CD4-positive, alpha-beta T cell treated with Interferon alpha-2 for 1 hour (primary cell): ENCODE measurements at regions not wholly inside any gene's neighbourhood (a gene's known extent, or its start where the extent isn't known, plus 50 kb on each side); places are given as distances from the start of the nearest gene placed in this dataset.

Experiments used
- DNase-seq, 2 donors: peaks; one replicate each; pipeline ENCODE4 v3.0.0-alpha.2; 2020 to 2022

- DNase-seq, result no peak
Measured at GRCh38 chr2:57740891-57741290, 305.7 kb upstream of the VRK2 start.

GRCh38 chr2:57753636-57754035 lies 293.0 kb upstream of the VRK2 start:
- no peak for DNase-seq

- DNase-seq, result no peak
Measured at GRCh38 chr2:57758686-57759085, 287.9 kb upstream of the VRK2 start.

GRCh38 chr2:57759131-57759530 lies 287.5 kb upstream of the VRK2 start:
- no peak for DNase-seq

DNA sequence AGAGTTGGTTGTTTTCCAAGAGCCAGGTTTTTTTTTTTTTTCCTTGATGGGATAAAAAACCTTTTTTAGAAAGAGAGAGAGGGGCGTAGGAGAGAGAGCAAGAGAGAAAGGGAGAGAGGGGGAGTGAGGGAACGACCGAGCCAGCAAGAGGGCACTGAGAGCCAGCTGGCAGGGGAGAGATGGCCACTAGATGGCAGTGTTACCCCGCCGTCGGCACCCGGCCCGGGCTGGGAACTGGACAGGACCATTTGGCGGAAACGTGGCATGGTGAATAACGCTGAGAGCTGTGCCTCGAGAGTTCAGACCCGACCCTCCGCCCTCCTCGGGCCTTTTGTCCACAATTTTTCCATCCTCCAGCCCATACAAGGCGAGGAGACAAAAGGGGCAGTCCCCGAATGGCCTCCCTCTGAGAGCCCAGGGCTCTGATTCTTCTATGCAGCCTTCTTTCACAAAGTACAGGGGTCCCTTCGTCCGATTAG lies 286.7 kb upstream of the VRK2 start:
- DNase-seq, result peak; percentile 65 to 67

GRCh38 chr2:57760381-57760801 lies 286.2 kb upstream of the VRK2 start:
- DNase-seq, result no peak

DNA sequence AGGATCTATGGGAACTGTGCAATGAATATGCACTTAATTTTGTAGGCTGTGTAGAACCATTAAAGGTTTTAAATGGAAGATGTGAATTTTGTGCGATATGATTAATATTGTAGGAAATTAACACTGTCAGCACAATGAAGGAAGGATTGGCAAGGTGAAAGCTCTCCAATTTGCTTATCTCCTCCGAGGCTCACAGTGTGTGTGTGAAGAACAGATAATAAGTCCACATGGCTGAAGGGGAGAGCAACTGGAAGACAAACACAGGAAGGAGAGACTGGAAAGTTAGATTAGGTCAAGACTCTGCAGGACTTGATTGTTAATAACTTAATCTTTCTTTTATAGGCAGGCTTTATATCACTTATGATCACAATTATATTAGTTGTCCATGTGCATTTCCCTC lies 269.7 kb upstream of the VRK2 start:
- DNase-seq, result no peak

DNA sequence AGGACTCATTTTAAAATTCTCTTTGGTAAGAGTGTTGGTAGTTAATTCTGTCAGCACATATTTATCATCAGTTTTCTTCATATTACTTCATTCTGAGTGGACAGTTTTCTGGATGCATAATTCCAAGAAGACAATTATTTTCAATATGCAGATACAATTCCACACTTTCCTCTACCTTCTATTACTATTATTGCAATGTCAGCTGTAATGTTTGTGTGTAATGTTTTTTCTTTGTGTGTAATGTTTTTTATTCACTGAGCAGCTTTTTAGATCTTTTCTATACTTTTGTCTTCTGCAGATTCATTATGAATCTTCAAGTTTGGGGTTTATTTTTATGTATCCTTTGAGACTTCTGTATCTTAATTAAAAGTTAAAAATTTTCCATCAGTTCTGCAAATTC lies 264.0 kb upstream of the VRK2 start:
- no peak for DNase-seq

GRCh38 chr2:57793310-57793709 lies 253.3 kb upstream of the VRK2 start:
- no peak for DNase-seq

- no peak for DNase-seq
Measured at GRCh38 chr2:57796527-57796926, 250.1 kb upstream of the VRK2 start.

DNA sequence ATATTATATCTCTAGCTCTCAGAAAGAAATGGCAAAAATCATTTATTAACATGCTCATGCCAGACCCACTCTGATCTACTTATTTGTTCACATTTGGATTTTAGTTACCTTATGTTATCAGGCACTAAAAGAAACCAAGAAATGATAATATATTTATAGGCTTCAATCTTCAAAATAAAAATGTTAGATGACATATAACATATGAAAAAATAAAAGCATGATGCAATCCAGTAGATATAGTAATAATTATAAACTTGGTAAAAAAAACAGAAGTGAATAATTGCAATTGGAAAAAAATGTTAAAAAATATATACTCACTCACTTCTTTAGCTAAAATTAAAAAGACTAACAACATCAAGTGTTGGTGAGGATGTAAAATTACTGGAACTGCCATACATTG lies 248.3 kb upstream of the VRK2 start:
- DNase-seq, result no peak

- DNase-seq, result no peak
Measured at GRCh38 chr2:57802243-57802642, 244.4 kb upstream of the VRK2 start.

DNA sequence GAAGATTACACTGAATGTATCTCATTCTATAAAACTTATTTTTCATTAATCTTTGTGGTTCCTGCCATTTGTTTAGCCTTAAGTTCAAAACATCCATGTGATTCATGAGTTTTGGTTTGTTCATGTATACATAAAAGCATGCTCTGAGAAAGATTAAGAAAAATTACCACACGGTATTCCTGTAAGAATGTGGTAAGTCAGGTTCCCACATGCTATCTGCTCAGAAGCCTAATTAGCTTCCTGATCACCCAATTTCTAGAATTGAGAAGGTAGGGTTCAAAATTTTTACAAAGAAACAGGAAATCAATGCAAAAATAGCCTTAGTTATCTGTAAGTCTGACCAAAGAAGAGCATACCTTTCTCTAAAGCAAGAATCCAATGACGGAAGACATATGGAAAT lies 241.6 kb upstream of the VRK2 start:
- DNase-seq, result no peak

GRCh38 chr2:57806449-57806968 lies 240.1 kb upstream of the VRK2 start:
- DNase-seq, result no peak

DNA sequence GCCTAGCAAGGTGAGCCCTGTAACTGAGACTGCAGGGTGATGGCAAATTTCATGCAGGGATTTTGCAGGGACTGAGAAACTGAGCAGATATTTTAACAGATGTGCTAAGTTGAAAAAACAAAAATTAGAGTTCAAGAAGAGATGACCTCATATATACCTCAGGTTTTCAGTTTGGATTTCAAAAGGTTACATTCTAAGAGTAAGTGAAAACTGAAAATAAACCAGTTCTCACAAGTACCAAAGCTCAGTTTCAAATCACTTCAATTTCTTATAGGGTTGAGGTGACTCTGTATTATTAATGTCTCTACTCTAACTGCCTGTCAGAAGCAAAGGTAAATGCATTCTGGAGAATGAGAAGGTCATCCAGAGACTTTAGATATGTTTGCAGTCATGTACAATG lies 237.4 kb upstream of the VRK2 start:
- DNase-seq, result no peak

DNA sequence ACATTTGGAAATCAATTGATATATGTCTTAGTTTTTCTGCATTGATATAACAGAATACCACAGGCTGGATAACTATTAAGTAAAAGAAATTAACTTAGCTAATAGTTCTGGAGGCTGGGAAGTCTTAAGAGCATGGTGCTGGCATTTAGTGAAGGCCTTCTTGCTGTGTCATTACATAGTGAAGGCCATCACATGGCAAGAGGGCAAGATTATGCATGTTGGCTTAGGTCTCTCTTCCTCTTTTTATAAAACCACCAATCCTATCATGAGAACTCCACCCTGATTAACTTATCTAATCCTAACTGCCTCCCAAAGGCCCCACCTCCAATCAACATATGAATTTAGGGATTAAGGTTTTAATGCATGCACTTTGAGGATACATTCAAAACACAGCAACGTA lies 225.5 kb upstream of the VRK2 start:
- no peak for DNase-seq

DNA sequence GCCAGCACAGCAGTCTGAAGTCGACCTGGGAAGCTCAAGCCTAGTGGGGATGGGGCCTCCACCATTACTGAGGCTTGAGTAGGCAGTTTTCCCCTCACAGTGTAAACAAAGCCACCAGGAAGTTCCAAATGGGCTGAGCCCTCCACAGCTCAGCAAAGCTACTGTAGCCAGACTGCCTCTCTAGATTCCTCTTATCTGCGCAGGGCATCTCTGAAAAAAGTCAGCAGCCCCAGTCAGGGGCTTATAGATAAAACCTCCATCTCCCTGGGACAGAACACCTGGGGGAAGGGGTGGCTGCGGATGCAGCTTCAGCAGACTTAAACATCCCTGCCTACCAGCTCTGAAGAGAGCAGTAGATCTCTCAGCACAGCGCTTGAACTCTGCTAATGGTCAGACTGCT lies 218.4 kb upstream of the VRK2 start:
- DNase-seq, result no peak

GRCh38 chr2:57834666-57835065 lies 211.9 kb upstream of the VRK2 start:
- DNase-seq, result no peak

GRCh38 chr2:57842531-57842930 lies 204.1 kb upstream of the VRK2 start:
- no peak for DNase-seq

DNA sequence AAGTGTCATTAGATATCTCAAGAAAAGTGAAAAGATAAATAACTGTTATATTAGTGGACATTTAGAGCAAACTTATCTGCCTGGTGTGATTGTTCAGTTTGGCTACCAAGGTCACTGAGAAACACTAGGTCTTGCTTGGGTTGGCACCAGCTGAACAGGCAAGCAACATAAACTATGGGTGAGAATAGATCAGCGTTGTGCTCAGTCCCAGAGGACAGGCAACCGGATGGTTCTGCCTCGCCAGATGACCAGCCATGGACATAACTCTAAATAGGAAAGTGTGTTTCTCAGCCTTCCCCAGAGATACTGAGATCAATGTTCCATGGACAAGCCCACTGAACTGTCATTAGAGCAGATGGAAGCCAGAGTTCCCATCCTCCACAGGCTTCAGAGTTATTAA lies 203.4 kb upstream of the VRK2 start:
- DNase-seq, result no peak

GRCh38 chr2:57848723-57849122 lies 197.9 kb upstream of the VRK2 start:
- no peak for DNase-seq

- DNase-seq, result no peak
Measured at GRCh38 chr2:57849843-57850242, 196.8 kb upstream of the VRK2 start.

DNA sequence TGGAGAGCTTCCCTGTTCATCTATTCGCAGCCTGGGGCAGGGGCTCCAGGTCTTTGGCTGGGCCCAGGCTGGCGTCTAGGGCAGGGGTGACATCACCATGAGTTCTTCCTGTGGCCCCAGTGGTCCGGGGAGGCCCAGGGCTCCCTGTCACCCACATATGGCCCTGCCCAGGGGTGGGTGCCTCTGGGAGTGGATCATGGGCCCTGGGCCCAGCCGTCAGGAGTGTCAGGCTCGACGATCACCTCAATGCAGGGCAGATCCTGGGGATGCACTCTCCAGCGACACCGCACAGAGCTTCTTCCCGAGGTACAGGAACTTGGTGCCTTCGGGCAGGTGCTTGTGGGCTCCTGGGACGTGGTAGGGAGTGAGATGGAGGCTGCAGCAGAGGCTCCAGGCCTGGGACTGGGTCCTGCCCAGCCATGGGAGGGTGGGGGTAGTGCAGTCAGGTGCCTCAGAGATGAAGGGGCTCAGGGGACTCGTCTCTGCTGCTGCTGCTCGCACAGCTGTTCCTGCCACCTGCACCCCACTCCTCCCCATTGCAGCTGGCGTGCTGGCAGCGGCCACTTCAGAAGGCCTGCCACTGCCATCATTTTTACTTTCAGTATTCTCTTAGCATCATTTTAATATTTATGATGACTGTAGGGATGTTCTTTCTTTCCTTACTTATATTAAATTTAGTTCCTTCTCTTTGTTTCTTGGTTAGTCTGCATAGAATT lies 196.0 kb upstream of the VRK2 start:
- DNase-seq, result no peak

- DNase-seq, result no peak
Measured at GRCh38 chr2:57855212-57855611, 191.4 kb upstream of the VRK2 start.

DNA sequence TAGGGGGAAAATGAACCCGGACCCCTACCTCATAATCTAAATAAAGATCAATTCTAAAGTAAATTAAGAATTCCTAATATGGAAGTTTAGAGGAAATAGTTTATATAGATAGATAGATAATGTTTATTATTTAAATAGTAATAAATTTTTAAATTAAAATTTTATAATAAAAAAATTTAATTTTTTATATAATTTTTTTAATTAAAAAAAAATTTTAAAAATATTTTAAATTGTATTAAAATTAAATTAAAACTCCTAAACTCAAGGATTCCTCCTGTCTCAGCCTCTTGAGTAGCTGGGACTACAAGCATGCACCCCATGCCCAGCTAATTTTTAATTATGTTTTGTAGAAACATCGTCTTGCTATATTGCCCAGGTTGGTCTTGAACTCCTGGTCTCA lies 186.9 kb upstream of the VRK2 start:
- DNase-seq, result no peak
